H9 (cell line): ENCODE measurements at regions not wholly inside any gene's neighbourhood (a gene's known extent, or its start where the extent isn't known, plus 50 kb on each side); places are given as distances from the start of the nearest gene placed in this dataset.

Experiments
- DNase-seq: peaks from one replicate; pipeline ENCODE4 v3.0.0-alpha.2; 2017
- H2AFZ ChIP-seq: one replicate; pipeline ENCODE4 v1.6.1; 2013; ENCODE audit warnings: mild to moderate bottlenecking, low read length, control low read depth, moderate library complexity
- H2AK5ac ChIP-seq: 2 replicates; pipeline ENCODE4 v1.6.1; 2013; ENCODE audit warnings: low read length, control low read depth, mixed read lengths; ENCODE audit not compliant: insufficient read length
- H2BK120ac ChIP-seq: one replicate; pipeline ENCODE4 v1.6.1; 2013; ENCODE audit warnings: low read depth, mild to moderate bottlenecking, low read length, control low read depth, inconsistent platforms; ENCODE audit not compliant: poor library complexity, severe bottlenecking
- H2BK12ac ChIP-seq: 2 replicates; pipeline ENCODE4 v1.6.1; 2013; ENCODE audit warnings: low read length, control low read depth, mixed read lengths, low read depth; ENCODE audit not compliant: insufficient read length
- H2BK15ac ChIP-seq: 2 replicates; pipeline ENCODE4 v1.6.1; 2013; ENCODE audit warnings: low read depth, low read length, control low read depth
- H2BK20ac ChIP-seq: one replicate; pipeline ENCODE4 v1.6.1; 2013; ENCODE audit warnings: low read depth, mild to moderate bottlenecking, low read length, control low read depth, inconsistent platforms; ENCODE audit not compliant: poor library complexity, severe bottlenecking
- H2BK5ac ChIP-seq: 2 replicates; pipeline ENCODE4 v1.6.1; 2013; ENCODE audit warnings: low read length, control low read depth, mixed read lengths; ENCODE audit not compliant: insufficient read length
- H3K14ac ChIP-seq: 2 replicates; pipeline ENCODE4 v1.6.1; 2013; ENCODE audit warnings: low read length, control low read depth; ENCODE audit not compliant: insufficient read depth
- H3K18ac ChIP-seq: 2 replicates; pipeline ENCODE4 v1.6.1; 2013; ENCODE audit warnings: low read depth, mild to moderate bottlenecking, mixed read lengths, low read length, control low read depth; ENCODE audit not compliant: insufficient read length
- H3K23ac ChIP-seq: 2 replicates; pipeline ENCODE4 v1.6.1; 2013; ENCODE audit warnings: low read length, control low read depth, mixed read lengths, low read depth; ENCODE audit not compliant: insufficient read length
- H3K23me2 ChIP-seq: 2 replicates; pipeline ENCODE4 v1.6.1; 2013; ENCODE audit warnings: low read depth, mild to moderate bottlenecking, mixed read lengths, low read length, control low read depth; ENCODE audit not compliant: insufficient read length, poor library complexity, severe bottlenecking
- H3K27ac ChIP-seq: 2 replicates; pipeline ENCODE4 v1.5.1; 2013; ENCODE audit warnings: low read length, control low read depth, mixed read lengths, low read depth; ENCODE audit not compliant: insufficient read length
- H3K27me3 ChIP-seq: 2 replicates; pipeline ENCODE4 v1.6.1; 2013; ENCODE audit warnings: low read length, control low read depth, inconsistent platforms; ENCODE audit not compliant: insufficient read depth
- H3K4ac ChIP-seq: 2 replicates; pipeline ENCODE4 v1.6.1; 2013; ENCODE audit warnings: low read depth, mild to moderate bottlenecking, control low read depth, inconsistent platforms, low read length, moderate library complexity
- H3K4me1 ChIP-seq: 2 replicates; pipeline ENCODE4 v1.6.1; 2013; ENCODE audit warnings: low read length, control low read depth, inconsistent platforms; ENCODE audit not compliant: insufficient read depth
- H3K4me2 ChIP-seq: 2 replicates; pipeline ENCODE4 v1.6.1; 2013; ENCODE audit warnings: low read length, control low read depth, mixed read lengths; ENCODE audit not compliant: insufficient read length, insufficient read depth
- H3K56ac ChIP-seq: 2 replicates; pipeline ENCODE4 v1.6.1; 2013; ENCODE audit warnings: low read depth, mild to moderate bottlenecking, mixed read lengths, low read length, control low read depth; ENCODE audit not compliant: insufficient read length
- H3K79me1 ChIP-seq: 2 replicates; pipeline ENCODE4 v1.6.1; 2013; ENCODE audit warnings: low read depth, mild to moderate bottlenecking, moderate library complexity, low read length, control low read depth, inconsistent platforms; ENCODE audit not compliant: insufficient read depth, poor library complexity, severe bottlenecking
- H3K79me2 ChIP-seq: 2 replicates; pipeline ENCODE4 v1.6.1; 2013; ENCODE audit warnings: low read length, control low read depth, inconsistent platforms; ENCODE audit not compliant: insufficient read depth
- H3K9ac ChIP-seq: 2 replicates; pipeline ENCODE4 v1.6.1; 2013; ENCODE audit warnings: low read length, control low read depth, mixed read lengths; ENCODE audit not compliant: insufficient read length; ENCODE audit errors: extremely low read depth
- H3K9me3 ChIP-seq: one replicate; pipeline ENCODE4 v1.6.1; 2013; ENCODE audit warnings: low read depth, low read length, inconsistent platforms; ENCODE audit not compliant: control insufficient read depth
- H3T11ph ChIP-seq: one replicate; pipeline ENCODE4 v1.6.1; 2013; ENCODE audit warnings: mild to moderate bottlenecking, low read length, control low read depth, inconsistent platforms
- H4K20me1 ChIP-seq: one replicate; pipeline ENCODE4 v1.6.1; 2013; ENCODE audit not compliant: control insufficient read depth, insufficient read length, insufficient read depth
- H4K5ac ChIP-seq: 2 replicates; pipeline ENCODE4 v1.6.1; 2013; ENCODE audit warnings: low read depth, mild to moderate bottlenecking, mixed read lengths, low read length, control low read depth; ENCODE audit not compliant: insufficient read length
- H4K8ac ChIP-seq: replicated peaks from 2 replicates; pipeline ENCODE4 v1.6.1; 2013; ENCODE audit warnings: low read length, control low read depth, mixed read lengths, low read depth; ENCODE audit not compliant: insufficient read length
- H4K91ac ChIP-seq: 2 replicates; pipeline ENCODE4 v1.6.1; 2013; ENCODE audit warnings: low read depth, mild to moderate bottlenecking, moderate library complexity, mixed read lengths, low read length, control low read depth; ENCODE audit not compliant: insufficient read length
- H3K27ac Mint-ChIP-seq, 3 experiments: 2 replicates in 2 of 3; 3 replicates in 1 of 3; pipeline ENCODE4 v1.8.0; 2020 to 2021; ENCODE audit warnings: mixed read lengths in 3 of 3, mild to moderate bottlenecking in 1 of 3, moderate library complexity in 1 of 3
- H3K27me3 Mint-ChIP-seq: 2 replicates; pipeline ENCODE4 v1.8.0; 2021; ENCODE audit warnings: low read depth, mild to moderate bottlenecking, moderate library complexity, mixed read lengths
- H3K36me3 Mint-ChIP-seq, 3 experiments: 2 replicates in 2 of 3; 3 replicates in 1 of 3; pipeline ENCODE4 v1.8.0; 2020 to 2021; ENCODE audit warnings: low read depth in 3 of 3, mixed read lengths in 3 of 3; ENCODE audit not compliant: insufficient read depth in 1 of 3
- H3K4me1 Mint-ChIP-seq, 2 experiments: 2 replicates each; pipeline ENCODE4 v1.8.0; 2020; ENCODE audit warnings: mixed read lengths in 2 of 2
- H3K4me3 Mint-ChIP-seq, 2 experiments: 2 replicates in 1 of 2; 3 replicates in 1 of 2; pipeline ENCODE4 v1.8.0; 2020 to 2021; ENCODE audit warnings: mild to moderate bottlenecking in 2 of 2, mixed read lengths in 2 of 2, moderate library complexity in 1 of 2
- H3K9me3 Mint-ChIP-seq, 2 experiments: 2 replicates in 1 of 2; 3 replicates in 1 of 2; pipeline ENCODE4 v1.8.0; 2020; ENCODE audit warnings: mild to moderate bottlenecking in 2 of 2, mixed read lengths in 2 of 2, moderate library complexity in 1 of 2
- TF ChIP-seq, protein P1 (sequence below): fragments of 200-600 bp; sonication (generic); conservative IDR thresholded peaks from 3 replicates; pipeline ENCODE4 v1.8.0; 2021; ENCODE audit warnings: antibody characterized with exemption, mild to moderate bottlenecking

- H3K27ac Mint-ChIP-seq: no peak overlapping the region; a peak in 1 of 7 replicates
- Histone ChIP-seq H4K8ac (no peak overlapping the region), H2BK120ac (no peak overlapping the region), H3K18ac (no peak overlapping the region), H3K4ac (no peak overlapping the region), H3K23me2 (no peaks in the 10 kb centered on the region), H3K79me1 (no peaks in the 10 kb centered on the region), H3K9me3 (no peaks in the 10 kb centered on the region), H3K56ac (no peak overlapping the region), H3K4me2 (no peak overlapping the region), H3K4me1 (no peaks in the 10 kb centered on the region), H3K27me3 (no peaks in the 10 kb centered on the region), H3T11ph (no peak overlapping the region), H2BK20ac (no peak overlapping the region), H3K9ac (no peak overlapping the region), H2BK12ac (no peak overlapping the region), H4K91ac (no peak overlapping the region), H2BK5ac (no peak overlapping the region), H2AFZ (no peak overlapping the region), H2BK15ac (no peak overlapping the region), H3K27ac (no peak overlapping the region), H3K23ac (no peak overlapping the region), H4K5ac (no peak overlapping the region), H3K14ac (no peak overlapping the region), H4K20me1 (no peaks in the 10 kb centered on the region), H2AK5ac (no peak overlapping the region), H3K79me2 (no peaks in the 10 kb centered on the region)
- H3K27me3 Mint-ChIP-seq: no peaks in the 10 kb centered on the region
- TF ChIP-seq, protein P1, sequence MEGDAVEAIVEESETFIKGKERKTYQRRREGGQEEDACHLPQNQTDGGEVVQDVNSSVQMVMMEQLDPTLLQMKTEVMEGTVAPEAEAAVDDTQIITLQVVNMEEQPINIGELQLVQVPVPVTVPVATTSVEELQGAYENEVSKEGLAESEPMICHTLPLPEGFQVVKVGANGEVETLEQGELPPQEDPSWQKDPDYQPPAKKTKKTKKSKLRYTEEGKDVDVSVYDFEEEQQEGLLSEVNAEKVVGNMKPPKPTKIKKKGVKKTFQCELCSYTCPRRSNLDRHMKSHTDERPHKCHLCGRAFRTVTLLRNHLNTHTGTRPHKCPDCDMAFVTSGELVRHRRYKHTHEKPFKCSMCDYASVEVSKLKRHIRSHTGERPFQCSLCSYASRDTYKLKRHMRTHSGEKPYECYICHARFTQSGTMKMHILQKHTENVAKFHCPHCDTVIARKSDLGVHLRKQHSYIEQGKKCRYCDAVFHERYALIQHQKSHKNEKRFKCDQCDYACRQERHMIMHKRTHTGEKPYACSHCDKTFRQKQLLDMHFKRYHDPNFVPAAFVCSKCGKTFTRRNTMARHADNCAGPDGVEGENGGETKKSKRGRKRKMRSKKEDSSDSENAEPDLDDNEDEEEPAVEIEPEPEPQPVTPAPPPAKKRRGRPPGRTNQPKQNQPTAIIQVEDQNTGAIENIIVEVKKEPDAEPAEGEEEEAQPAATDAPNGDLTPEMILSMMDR: no peak
- no peaks in the 10 kb centered on the region for H3K36me3 Mint-ChIP-seq
- no peaks in the 10 kb centered on the region for H3K4me1 Mint-ChIP-seq
- no peak for DNase-seq
- H3K4me3 Mint-ChIP-seq: no peak overlapping the region
- peaks cover 0 to 2% of the 10 kb centered on the region in 2 experiments; a peak in 1 of 5 replicates for H3K9me3 Mint-ChIP-seq
These were observed 207.1 kb upstream of the KCTD3 start for GRCh38 chr1:215360031-215360430.
